Lower leg skin (tissue), 4 donors: ENCODE measurements at regions not wholly inside any gene's neighbourhood (a gene's known extent, or its start where the extent isn't known, plus 50 kb on each side); places are given as distances from the start of the nearest gene placed in this dataset.

Experiments used
- DNase-seq, 2 donors: peaks; one replicate each; pipeline ENCODE4 v3.0.0-alpha.2; 2019; ENCODE audit warnings: low spot score in 2 of 2
- H3K4me3 ChIP-seq: fragments of 200-600 bp; sonication (generic); 2 replicates; pipeline ENCODE4 v1.5.1; 2017; ENCODE audit warnings: mild to moderate bottlenecking, low read depth; ENCODE audit not compliant: poor library complexity, severe bottlenecking
- CTCF ChIP-seq, 3 donors: fragments of 450-650 bp; IDR thresholded peaks; one replicate each; pipeline ENCODE4 v1.5.1; 2016; ENCODE audit warnings: antibody characterized with exemption in 3 of 3, mild to moderate bottlenecking in 3 of 3, moderate library complexity in 2 of 3
- POLR2A ChIP-seq, 2 donors: fragments of 450-650 bp; IDR thresholded peaks; one replicate each; pipeline ENCODE4 v1.6.1; 2016 to 2017; ENCODE audit warnings: antibody characterized with exemption in 2 of 2, mild to moderate bottlenecking in 1 of 2, moderate library complexity in 1 of 2
- WGBS, 2 donors: methylation state at CpG; one replicate each; pipeline ENCODE4 v1.1.5; 2018; 5-methylcytosine and 5-hydroxymethylcytosine counted together
- intact Hi-C: fragments of 100-400 bp; cut with DNase I; formaldehyde crosslinking; loops from one replicate; pipeline ENCODE4 v1.15.0; 2023; ENCODE audit warnings: low total_unique reads

- no peak for DNase-seq
These were observed 52.3 kb downstream of the MRPL57 start for GRCh38 chr13:21228738-21229137.

DNA sequence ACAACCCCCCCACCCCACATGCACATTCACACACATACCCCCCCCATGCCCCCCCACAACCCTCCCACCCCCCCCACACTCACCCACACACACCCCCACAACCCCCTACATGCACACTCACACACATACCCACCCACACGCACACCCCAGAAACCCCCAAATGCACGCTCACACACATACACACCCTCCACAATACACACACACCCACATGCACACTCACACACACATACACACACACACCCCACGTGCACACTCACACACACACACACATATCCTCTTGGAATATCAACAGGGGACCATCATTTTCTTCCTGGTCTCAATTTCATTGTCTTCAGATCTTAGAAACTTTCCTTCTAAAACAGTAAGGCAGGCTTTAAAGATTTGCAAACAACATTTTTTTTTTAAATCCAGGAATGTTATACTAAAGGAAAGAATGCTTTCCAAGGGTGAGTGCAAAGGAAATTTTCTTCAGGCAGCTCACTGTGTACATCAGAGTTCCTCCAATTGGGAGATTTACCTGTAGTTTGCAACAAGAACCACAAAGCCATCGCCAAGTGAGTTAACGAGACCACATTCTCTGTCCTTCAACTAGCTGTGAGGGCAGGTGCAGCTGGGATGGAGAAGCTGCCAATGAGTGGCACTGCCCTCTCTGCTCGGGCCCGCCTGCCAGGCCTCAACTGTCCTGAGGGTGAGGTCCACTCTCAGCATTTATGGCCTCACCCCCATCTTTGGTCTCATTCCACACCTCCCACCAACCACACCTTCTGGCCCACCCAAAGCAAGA is 53.0 kb downstream of the MRPL57 start:
- DNase-seq = no peak
- no peak for TF ChIP-seq CTCF (IDR thresholded peaks at IDR 0.05)
- TF ChIP-seq POLR2A (IDR thresholded peaks at IDR 0.05) = no peak
- intact Hi-C loops = no loop called here
- H3K4me3 ChIP-seq = no peak overlapping the region
- WGBS, 2 donors = 87 to 95% methylated on average over 7 of the region's 7 CpGs

More at GRCh38 chr13:21228738-21229137, 52.3 kb downstream of the MRPL57 start:
- intact Hi-C loops = no loop called here
- H3K4me3 ChIP-seq = no peak overlapping the region
- TF ChIP-seq POLR2A (IDR thresholded peaks at IDR 0.05) (no peak), CTCF (IDR thresholded peaks at IDR 0.05) (no peak)
- WGBS, 2 donors = 89% methylated on average over 3 of the region's 3 CpGs

DNA sequence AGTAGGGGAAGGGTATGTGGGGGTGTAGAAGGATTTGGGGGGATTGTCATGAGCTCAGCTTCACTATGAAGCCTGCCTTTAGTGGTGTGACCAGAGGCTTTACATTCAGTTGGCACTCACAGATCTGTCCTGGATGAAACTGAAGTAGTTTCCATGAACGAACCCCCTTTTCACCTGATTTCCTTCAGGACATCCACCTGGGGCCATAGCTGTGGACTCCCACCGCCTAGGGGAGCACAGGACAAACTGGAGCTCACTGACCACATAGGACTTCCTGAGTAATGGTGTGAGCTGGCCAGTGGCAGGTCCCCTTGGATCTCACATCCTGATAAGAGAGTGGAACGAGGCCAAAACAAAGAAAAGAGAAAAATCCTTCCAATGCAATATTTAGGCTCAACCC is 54.1 kb downstream of the MRPL57 start:
- no peak for DNase-seq
- TF ChIP-seq POLR2A (IDR thresholded peaks at IDR 0.05) (no peak), CTCF (IDR thresholded peaks at IDR 0.05) (no peak)
- intact Hi-C loops = no loop called here
- 82 to 87% methylated on average over 3 of the region's 3 CpGs for WGBS, 2 donors
- H3K4me3 ChIP-seq = no peak overlapping the region

DNA sequence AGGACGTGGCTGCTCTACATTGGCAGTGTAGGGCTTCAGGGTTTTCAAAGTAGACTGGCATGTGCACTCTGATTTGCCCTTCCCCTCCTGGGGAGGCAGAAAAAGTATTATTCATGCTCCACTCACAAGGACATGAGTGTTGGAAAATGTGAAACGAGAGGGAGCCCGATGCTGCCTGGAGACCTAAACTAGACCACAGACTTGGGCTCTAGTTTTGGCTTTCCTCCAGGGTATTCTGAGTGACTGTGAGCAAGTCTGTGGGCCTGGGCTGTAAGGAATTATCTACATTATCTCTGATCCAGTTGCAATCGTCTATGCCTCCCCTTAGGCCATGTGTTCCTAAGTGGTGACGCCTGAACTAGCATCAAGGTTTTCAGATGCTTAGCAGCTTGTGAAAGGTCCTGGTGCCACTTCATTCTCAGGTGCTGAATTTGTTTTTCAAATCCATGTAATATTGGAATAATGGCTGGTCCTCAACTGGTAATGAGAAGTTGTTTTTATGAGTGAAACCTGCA is 55.0 kb downstream of the MRPL57 start:
- no peak for DNase-seq
- TF ChIP-seq CTCF (IDR thresholded peaks at IDR 0.05) = no peak
- no peak for TF ChIP-seq POLR2A (IDR thresholded peaks at IDR 0.05)
- 55 to 60% methylated on average over 5 of the region's 5 CpGs for WGBS, 2 donors
- no peak overlapping the region for H3K4me3 ChIP-seq
- intact Hi-C loops = no loop called here

GRCh38 chr13:21232196-21232595 is 55.7 kb downstream of the MRPL57 start:
- intact Hi-C loops = no loop called here
- no peak overlapping the region for H3K4me3 ChIP-seq
- peak in 1 of 2 donors; percentile 24 for DNase-seq
- WGBS, 2 donors = 33 to 36% methylated on average over 8 of the region's 8 CpGs
- TF ChIP-seq POLR2A (IDR thresholded peaks at IDR 0.05) (no peak), CTCF (IDR thresholded peaks at IDR 0.05) (no peak)
